Cerebellar cortex (tissue), 1 donor: ENCODE measurements at regions not wholly inside any gene's neighbourhood (a gene's known extent, or its start where the extent isn't known, plus 50 kb on each side); places are given as distances from the start of the nearest gene placed in this dataset.
A peak's percentile ranks its signal among the peaks of the same experiment; 100 is the strongest.

ENCODE experiments used
- DNase-seq: peaks from one replicate; pipeline ENCODE4 v3.0.0-alpha.2; 2015; ENCODE audit warnings: low spot score

DNA sequence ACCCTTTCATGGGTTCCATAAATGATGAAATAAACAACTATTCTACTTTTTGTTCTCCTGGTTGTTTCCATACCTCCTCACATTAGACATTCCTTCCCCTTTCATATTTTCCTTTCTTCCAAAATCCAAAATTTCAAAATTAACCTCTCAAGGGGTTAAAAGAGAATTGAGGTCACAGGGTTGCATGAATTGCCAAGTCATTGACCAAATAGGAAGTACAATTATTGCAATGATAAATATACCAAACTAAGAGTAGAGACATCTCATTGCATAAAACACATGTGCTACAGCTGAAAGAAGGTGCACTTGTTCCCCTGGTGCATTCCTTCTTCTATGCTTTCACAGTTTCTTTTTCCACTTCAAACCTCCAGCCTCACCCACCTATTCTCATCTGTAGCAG lies 136.1 kb downstream of the KCTD12 start:
- no peak for DNase-seq

DNA sequence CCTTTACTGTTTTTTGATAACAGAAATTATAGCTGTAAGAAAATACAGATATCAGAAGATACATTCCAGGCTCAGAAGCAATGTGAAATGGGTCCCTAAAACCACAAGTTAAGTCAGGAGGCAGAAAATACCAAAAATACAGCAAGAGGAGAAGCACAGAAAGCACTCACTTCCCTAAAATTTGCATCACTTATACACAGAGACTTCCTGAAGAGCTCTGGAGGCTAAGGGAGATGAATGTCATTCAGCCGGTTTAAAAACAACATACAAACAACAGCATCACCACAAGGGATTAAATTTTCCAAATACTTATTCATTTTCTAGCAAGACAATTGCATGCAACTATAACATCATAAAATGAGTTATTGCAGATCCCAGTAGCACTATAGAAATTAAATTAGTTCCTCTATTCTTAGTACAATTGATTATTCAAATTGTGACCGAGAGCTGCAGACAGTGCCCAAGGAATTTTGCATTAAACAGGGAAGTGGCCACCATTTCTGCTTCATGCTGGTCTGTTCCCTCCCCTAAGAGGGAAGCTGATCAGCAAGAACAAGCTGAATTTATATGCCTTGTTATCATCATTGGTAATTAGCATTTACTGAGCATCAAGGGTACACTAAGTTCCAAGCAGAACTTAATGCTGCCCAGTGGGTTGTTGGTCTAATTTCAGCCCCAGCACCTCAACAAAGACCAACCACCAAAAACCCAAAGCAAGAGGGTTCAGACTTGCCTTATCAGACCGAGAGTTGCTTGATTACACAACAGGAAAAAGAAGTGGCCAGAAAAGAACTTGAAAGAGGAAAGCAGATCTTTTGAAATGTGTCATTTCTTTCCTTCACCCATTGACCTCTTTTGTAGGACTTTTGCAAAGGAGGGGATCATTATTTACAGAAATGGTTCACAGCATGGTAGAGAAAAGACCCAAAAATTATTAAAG lies 140.7 kb downstream of the KCTD12 start:
- no peak for DNase-seq

DNA sequence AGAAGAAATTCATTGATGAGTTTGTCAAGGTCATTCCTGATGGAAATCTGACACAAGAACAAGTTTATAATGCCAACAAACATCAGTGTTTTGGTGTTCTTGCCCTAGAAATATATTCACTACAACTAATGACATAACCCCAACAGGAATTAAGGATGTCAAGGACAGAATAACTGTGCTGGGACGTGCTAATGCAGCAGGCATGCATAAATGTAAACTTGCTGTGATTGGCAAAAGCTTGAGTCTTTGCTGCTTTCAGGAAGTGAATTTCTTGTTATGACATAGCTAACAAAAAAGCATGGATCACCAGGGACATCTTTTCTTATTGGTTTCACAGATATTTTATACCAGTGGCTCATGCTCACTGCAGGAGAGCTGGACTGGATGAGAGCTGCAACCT lies 144.6 kb downstream of the KCTD12 start:
- no peak for DNase-seq

DNA sequence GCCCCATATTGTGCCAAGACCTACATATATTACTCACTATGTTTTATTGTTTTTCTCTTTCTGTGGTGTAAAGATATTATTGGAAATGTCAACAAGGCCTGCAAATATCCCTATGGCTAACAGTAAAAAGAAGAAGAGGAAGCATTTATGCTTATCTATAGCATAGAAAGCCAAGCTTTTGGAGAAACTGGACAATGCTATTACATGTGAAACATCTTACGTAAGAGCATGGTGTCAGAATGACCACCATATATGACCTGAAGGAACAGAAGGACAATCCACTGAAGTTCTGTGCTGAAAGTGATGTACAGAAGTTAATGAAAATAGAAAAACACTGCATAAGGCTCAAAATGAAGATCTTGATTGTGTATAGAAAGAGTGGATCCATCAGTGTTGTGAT lies 145.2 kb downstream of the KCTD12 start:
- DNase-seq = no peak

DNA sequence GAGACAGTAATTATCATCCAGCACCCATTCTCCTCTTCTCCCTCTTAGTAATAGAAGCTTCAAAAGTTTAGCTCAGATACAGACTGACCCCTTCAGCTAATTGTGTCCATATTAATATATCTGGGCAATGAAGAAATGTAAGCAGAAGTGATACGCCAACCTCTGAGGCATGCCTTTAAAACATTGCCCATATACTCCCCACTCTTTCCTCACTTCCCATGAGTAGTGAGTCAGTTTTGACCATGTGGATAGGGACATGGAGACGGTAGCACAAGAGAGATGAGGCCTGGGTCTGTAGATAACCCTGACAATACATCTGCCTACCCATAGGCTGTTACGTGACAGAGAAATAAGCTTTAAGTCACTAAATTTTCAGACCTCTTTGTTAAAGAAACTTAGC lies 147.6 kb downstream of the KCTD12 start:
- DNase-seq = no peak

DNA sequence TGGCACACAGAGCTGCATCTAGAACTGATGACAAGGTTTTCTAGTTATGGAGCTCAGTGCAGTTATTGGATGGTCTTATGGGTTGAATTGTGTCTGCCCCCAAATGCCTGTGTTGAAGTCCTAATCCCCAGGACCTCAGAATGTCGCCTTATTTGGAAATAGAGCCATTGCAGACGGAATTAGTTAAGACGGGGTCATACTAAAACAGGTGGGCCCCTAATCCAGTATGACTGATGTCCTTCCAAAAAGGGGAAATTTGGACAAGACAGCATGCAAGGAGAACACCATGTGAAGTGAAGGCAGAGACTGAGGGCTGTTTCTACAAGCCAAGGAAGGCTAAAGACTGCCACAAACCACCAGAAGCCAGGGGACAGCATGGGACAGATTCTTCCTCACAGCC lies 148.7 kb downstream of the KCTD12 start:
- no peak for DNase-seq

DNA sequence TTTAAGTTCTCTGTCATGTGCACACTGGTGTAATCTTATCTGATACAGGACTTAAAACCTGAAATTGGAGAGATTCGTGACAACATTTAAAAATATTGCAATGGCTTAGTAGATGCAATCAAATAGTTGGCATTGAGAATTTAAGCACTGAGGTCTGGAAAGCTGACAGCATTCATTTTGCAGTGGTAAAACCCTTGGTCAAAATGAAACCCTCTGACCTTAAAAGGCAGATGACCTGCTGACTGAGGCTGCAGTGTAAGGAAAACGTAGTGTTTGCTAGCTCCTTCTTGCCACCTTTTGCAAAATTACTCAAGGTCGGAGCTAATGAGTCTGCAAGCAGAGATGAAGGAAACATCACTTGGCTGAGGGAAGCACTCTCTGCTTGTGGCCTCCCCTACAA lies 150.6 kb downstream of the KCTD12 start:
- DNase-seq = peak; percentile 34

DNA sequence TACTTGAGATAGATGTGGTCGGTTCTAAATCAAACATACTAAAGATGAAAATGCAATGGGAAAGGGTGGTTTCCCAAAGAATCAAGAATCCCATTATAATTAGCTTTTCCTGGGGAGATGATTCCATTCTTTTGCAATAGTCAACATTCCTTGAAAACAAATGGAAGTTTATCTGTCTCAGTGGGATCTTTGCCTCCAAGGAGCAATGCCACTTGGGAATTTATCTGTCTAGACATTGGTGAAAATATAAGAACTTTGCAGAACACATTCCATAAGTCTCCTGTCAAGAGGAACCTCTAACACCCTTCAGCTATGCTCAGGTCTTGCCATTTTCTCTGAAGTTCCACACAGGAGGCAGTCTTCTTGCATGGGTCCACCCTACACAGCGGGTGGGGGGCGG lies 152.5 kb downstream of the KCTD12 start:
- DNase-seq = no peak

DNA sequence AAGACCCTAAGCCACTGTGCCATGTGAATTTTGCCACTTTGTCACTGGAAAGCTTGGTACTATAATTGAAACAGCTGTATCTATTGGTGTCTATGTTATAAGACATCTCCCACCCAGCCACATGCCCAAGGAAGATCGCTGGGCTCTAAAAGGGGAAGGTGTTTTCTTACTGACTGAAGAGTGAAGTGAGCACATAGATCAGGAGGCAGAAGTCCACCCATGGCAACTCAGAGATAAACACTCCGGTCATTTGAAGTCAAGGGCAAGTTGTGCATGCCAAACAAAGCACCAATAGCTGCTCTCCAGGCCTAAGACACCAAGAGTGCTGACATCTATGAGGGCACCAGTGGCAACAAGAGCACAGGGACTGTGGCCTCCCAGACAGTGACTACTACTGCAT lies 153.8 kb downstream of the KCTD12 start:
- DNase-seq = no peak

DNA sequence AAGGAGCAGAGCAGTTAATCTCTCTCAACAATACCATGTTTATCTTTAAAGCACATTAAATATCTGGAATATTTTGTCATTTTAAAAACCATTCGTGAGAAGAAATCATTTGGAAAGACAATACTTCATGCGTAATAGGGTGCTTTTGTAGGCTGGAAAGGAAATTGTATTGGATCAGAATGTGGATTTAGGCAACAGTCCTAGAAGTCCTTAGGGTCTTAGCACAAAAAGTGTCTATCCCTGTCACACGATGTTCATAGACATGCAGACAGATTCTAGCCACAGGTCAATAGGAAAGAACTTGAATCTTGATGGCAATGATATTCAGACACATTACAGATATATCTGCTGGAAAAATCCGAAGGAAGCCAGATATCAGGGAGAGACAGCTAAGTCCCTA lies 156.0 kb downstream of the KCTD12 start:
- no peak for DNase-seq

DNA sequence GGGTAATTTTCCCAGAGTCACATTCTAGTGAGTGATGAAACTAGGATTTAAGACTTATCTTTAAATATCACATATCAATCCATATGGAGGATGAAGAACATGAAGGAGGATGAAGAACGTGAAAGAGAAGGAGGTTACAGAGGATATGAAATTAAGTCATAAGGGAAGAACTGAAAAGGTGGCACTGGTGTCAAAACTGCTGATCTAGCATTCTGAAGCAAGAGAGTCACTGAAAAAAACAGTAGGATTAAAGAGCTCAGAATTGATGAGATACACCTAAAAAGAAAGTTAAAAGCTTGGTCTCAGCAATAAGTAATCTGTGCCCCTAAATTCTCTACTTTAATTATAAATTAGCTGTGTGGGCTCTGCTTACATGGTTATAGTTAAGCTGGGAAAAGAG lies 156.5 kb downstream of the KCTD12 start:
- DNase-seq = no peak

DNA sequence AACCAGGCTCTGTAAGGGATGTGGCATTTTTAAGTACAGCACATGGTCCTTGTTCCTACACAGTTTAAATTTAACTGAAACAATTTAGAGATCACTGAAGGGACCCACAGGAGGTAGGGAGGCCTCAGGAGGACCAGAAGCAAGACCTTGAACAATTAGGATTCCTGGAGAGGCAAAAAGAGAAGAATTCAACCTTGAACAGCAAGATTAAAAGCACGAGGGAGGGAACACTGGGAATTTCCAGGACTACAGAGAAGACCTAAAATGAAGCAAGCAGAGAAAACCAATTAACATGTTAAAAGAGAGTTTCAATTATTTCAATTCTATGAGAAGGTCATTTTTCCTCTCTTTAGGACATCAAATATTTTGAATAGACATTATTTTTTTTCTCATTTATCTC lies 160.3 kb downstream of the KCTD12 start:
- DNase-seq = no peak

DNA sequence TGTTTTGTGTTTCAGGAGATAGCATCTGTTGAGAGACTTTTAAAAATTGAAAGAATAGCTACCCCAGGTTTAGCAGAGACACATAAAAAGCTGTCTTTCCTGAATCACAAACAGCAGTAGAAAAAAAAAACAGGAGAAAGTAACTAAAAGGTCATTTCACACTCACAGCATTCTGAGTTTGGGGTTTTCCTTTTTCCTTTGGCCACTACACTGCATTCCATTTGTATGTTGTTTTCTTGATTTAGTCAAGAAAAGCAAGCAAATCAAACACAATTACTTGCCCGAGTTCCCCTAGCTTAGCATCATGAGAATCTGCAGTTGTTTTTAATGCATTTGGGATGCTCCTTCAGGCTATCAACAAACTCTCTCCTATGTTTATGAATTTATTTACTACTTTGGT lies 161.0 kb downstream of the KCTD12 start:
- no peak for DNase-seq

DNA sequence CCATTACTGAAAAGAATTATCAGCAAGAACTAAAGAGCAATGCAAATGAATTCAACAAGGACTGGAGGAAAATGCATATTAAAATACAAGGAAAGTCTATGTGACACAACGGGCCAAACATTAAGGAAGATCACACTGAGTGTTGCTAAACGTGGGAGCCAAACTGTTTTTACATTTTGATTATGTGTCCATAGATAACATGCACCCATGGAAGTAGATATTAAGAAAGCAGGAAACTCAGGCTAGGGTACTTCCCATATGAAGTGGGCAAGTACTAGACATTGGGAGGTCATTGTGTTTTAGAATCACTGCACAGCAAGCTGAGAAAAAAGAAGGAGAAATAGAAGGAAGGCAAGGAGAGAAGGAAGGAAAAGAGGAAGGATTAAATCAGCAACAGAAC lies 161.8 kb downstream of the KCTD12 start:
- DNase-seq = no peak

DNA sequence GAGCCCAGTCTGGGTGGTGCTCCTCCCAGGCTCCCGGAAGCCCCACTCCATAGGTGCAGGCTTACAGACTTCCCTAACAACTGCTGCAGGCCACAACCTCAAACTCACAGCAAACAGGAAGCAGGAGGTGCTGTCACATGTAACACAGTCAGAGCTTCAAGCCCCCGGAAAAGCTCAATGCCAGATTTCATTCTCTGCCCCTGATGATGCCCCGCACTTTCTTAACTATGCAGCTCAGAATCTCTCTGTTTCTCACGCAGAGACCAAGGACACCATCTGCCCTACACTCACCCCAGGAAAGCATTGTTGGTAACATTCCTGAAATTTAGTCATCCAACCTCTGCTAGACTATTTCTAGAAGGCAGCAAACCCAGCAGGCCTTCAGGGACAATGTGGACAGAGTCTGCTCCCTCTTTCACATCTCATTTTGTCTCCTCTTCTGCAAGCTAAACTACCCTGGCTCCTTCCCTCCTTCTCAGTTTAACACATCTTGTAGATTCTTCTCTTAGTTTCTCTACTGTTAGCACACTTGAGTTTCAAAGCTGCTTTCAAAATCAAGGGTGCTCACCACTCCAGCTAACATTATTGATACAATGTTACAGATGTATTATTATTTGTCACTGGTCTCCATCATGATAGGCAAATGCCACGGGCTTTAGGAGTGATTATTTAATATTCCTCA lies 162.5 kb downstream of the KCTD12 start:
- peak; percentile 47 for DNase-seq

DNA sequence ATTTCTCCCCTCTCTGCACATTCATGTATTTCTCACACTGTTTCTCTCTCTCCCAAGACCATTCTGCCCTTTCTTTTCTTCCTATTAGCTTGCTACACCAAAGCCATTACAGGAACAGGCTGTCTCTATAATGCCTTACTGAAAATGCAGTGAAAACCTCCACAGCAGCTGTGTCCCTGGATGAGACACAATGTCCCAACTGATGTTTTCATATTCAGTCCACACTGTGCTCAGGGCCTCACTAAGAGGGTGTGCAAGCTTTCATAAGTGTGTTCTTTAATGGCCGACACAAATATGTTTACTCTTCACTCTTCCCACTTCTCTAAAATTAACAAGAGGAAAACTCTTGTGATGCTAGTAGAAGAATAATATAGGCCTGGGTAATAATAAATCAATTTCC lies 163.4 kb downstream of the KCTD12 start:
- no peak for DNase-seq

DNA sequence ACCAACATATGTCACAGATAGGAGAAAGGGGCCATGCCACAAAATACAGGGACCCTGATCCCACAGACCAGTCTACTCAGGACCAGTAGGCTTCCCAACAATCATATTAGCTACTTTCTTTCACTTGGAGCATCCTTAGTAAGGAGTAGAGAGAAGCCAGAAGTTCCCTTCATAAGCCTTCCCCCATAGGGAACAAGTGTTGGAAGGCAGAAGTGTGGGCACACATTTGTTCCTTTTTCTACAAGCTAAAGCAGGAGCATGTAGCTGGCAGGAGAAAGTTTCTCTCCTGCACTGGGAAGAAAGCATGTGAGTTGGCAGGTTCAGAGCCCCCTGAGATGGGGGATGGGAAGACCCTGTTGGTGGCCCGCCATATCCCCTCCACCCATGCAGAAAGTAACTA lies 165.4 kb downstream of the KCTD12 start:
- DNase-seq = no peak

DNA sequence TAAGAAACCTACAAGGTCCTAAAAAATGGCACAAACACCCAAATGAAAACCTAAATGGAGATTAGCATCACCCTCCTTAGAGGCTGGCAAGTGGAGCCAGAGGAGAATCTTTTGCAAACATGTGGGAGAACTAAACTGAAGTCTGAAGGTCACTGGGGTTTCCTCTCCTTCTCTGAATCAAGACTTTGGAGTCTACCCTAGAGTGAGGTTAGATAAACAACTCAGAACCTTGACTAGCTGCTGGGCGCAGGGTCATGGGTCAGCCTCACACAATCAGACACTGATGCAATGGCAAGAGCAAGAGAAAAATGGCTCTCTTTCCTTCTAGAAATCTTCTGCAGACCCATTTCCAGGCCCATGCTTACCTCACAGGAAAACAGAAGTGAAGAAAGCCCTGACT lies 165.8 kb downstream of the KCTD12 start:
- no peak for DNase-seq

DNA sequence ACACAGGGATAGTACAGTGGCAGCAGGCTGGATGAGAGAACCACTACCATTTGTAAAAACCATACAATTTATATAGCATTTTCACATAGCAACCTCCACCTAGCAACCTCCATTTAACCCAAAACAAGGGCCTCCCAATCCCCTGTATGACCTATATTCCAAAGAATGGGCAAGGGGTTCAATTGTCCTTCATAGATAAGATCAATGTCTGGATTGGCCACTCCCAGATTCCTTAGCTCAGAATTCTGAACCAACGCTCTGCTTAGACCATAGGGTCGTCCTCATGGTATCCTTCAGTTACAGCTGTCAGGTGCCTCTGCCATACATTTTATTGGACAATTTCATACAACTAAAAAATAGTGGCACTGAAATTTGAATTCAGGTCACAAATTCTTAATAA lies 166.2 kb downstream of the KCTD12 start:
- DNase-seq = no peak

DNA sequence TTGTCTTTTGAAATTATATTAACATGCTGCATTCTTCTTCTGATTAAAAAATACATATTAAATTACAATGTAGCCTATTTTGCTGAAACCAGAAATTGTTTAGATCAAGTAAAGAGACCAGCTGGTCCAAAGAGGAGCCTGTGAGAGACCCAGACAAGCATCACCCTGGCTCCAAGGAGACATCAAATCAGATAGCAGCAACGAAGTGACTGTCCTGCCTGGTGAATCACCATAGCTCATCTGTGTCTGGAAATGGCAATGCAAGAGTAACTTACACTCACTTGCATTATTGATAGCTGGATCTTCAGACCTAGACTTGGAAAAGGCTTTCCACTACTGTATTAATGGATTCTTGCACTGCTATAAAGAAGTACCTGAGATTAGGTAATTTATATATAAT lies 169.1 kb downstream of the KCTD12 start:
- DNase-seq = no peak

DNA sequence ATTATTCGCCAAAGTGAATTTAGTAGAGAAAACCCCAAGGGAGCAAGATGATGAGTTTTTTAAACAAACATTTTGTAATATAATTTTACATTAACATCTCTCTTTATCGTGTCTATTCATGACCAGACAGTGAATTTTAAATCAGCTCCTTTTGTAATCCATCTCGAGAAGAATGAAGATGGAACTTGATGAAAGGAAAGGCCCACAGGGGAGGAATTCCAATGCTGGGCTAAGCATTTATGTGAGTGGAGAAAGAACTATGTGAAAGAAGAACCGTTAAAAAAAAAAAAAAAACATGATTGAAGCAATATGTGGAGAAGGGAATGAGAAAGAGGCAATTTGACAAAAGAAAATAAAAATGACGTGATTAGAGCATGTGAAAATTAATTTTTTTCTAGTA lies 170.6 kb downstream of the KCTD12 start:
- no peak for DNase-seq

DNA sequence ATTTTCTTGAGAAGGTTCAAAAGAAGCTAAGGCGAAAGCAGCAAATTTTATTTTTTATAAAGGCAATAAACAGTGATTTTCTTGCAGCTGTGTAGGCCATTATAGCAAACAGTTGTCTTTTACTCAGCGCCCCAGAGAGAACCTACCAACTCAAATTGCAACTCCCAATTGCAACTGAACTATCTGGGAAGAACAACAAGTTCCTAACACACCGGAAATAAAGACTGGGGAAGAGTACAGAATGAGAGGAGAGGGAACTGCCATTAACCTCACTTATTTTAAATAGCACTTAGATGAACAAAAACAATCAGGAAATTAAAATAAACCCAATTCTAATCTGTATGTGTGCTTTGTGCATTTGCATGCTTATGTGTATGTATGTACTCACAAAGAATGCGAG lies 171.1 kb downstream of the KCTD12 start:
- no peak for DNase-seq

DNA sequence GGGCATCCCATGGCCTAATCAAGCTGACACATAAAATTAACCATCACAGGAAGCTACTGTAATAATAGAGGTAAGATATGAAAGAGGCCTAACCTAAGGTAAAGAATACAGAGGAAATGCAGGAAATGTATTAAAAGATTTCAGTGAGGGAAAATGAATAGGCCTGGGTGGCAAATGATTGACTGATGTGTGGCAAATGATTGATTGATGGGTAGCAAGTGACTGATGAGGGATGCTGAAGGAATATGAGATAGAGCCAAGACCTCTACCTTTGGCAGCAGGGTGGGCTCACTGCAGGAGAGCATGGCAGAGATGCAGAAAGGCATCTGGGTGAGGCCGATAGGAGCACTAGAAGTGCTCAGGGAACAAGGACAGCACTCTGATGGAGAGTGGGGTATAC lies 172.9 kb downstream of the KCTD12 start:
- no peak for DNase-seq
